Muscle layer of colon (tissue), 2 donors: ENCODE measurements at regions not wholly inside any gene's neighbourhood (a gene's known extent, or its start where the extent isn't known, plus 50 kb on each side); places are given as distances from the start of the nearest gene placed in this dataset.

Source experiments
- H3K27ac ChIP-seq: one replicate; pipeline ENCODE4 v1.7.0; 2013; ENCODE audit warnings: low read depth, mild to moderate bottlenecking, low read length, moderate library complexity
- H3K27me3 ChIP-seq, 2 donors: one replicate each; pipeline ENCODE4 v1.7.0; 2013; ENCODE audit warnings: low read length in 2 of 2, mild to moderate bottlenecking in 2 of 2; ENCODE audit not compliant: insufficient read depth in 2 of 2, control insufficient read depth in 1 of 2
- H3K36me3 ChIP-seq: one replicate; pipeline ENCODE4 v1.7.0; 2013; ENCODE audit warnings: mild to moderate bottlenecking, low read length; ENCODE audit not compliant: insufficient read depth
- H3K4me1 ChIP-seq: one replicate; pipeline ENCODE4 v1.7.0; 2013; ENCODE audit warnings: mild to moderate bottlenecking, low read length; ENCODE audit not compliant: insufficient read depth
- H3K4me3 ChIP-seq, 2 donors: one replicate each; pipeline ENCODE4 v1.7.0; 2013; ENCODE audit warnings: low read length in 2 of 2, low read depth in 1 of 2, mild to moderate bottlenecking in 1 of 2, moderate library complexity in 1 of 2
- H3K9ac ChIP-seq: one replicate; pipeline ENCODE4 v1.7.0; 2013; ENCODE audit warnings: low read length
- H3K9me3 ChIP-seq: one replicate; pipeline ENCODE4 v1.7.0; 2013; ENCODE audit warnings: mild to moderate bottlenecking, low read length
- donor health status: abdominal sarcoma.
- donor health status: Adenocarcinoma of cecum.

GRCh38 chr16:66315210-66315825 is 51.2 kb upstream of the CDH5 start:
- Histone ChIP-seq H3K27me3 (no peaks in the 10 kb centered on the region), H3K4me3 (no peak overlapping the region), H3K36me3 (no peaks in the 10 kb centered on the region), H3K27ac (no peak overlapping the region), H3K9ac (no peak overlapping the region), H3K4me1 (peaks cover 5% of the 10 kb centered on the region), H3K9me3 (no peaks in the 10 kb centered on the region)

- Histone ChIP-seq H3K36me3 (no peaks in the 10 kb centered on the region), H3K9me3 (no peaks in the 10 kb centered on the region), H3K27ac (no peak overlapping the region), H3K4me3 (no peak overlapping the region), H3K9ac (no peak overlapping the region), H3K27me3 (no peaks in the 10 kb centered on the region), H3K4me1 (peaks cover 5% of the 10 kb centered on the region)
Observed at GRCh38 chr16:66311306-66311705, 55.2 kb upstream of the CDH5 start.

- Histone ChIP-seq H3K27me3 (no peaks in the 10 kb centered on the region), H3K27ac (no peak overlapping the region), H3K9ac (no peak overlapping the region), H3K9me3 (no peaks in the 10 kb centered on the region), H3K4me1 (no peaks in the 10 kb centered on the region), H3K4me3 (no peak overlapping the region), H3K36me3 (no peaks in the 10 kb centered on the region)
Observed at GRCh38 chr16:66309215-66309807, 57.2 kb upstream of the CDH5 start.

GRCh38 chr16:66308096-66308495 is 58.4 kb upstream of the CDH5 start:
- Histone ChIP-seq H3K36me3 (no peaks in the 10 kb centered on the region), H3K4me3 (no peak overlapping the region), H3K27me3 (no peaks in the 10 kb centered on the region), H3K9me3 (no peaks in the 10 kb centered on the region), H3K9ac (no peak overlapping the region), H3K4me1 (no peaks in the 10 kb centered on the region), H3K27ac (no peak overlapping the region)

- Histone ChIP-seq H3K27ac (no peak overlapping the region), H3K27me3 (no peaks in the 10 kb centered on the region), H3K4me1 (no peaks in the 10 kb centered on the region), H3K9me3 (no peaks in the 10 kb centered on the region), H3K9ac (no peak overlapping the region), H3K4me3 (no peak overlapping the region), H3K36me3 (no peaks in the 10 kb centered on the region)
Observed at GRCh38 chr16:66306366-66307150, 59.9 kb upstream of the CDH5 start.

- H3K27ac ChIP-seq: no peak overlapping the region
- no peak overlapping the region for H3K9ac ChIP-seq
- H3K36me3 ChIP-seq: no peaks in the 10 kb centered on the region
- H3K27me3 ChIP-seq: no peaks in the 10 kb centered on the region
- no peaks in the 10 kb centered on the region for H3K4me1 ChIP-seq
- no peaks in the 10 kb centered on the region for H3K9me3 ChIP-seq
- H3K4me3 ChIP-seq: no peak overlapping the region
Observed at GRCh38 chr16:66304961-66305360, 61.5 kb upstream of the CDH5 start.

GRCh38 chr16:66304151-66304550 is 62.3 kb upstream of the CDH5 start:
- Histone ChIP-seq H3K27me3 (no peaks in the 10 kb centered on the region), H3K27ac (no peak overlapping the region), H3K4me3 (no peak overlapping the region), H3K36me3 (no peaks in the 10 kb centered on the region), H3K4me1 (no peaks in the 10 kb centered on the region), H3K9ac (no peak overlapping the region), H3K9me3 (no peaks in the 10 kb centered on the region)

GRCh38 chr16:66300501-66300900 is 66.0 kb upstream of the CDH5 start:
- no peaks in the 10 kb centered on the region for H3K27me3 ChIP-seq
- no peak overlapping the region for H3K4me3 ChIP-seq
- H3K9me3 ChIP-seq: no peaks in the 10 kb centered on the region
- no peak overlapping the region for H3K9ac ChIP-seq
- H3K27ac ChIP-seq: no peak overlapping the region
- H3K36me3 ChIP-seq: no peaks in the 10 kb centered on the region
- no peaks in the 10 kb centered on the region for H3K4me1 ChIP-seq

- no peak overlapping the region for H3K9ac ChIP-seq
- no peaks in the 10 kb centered on the region for H3K27me3 ChIP-seq
- no peak overlapping the region for H3K4me3 ChIP-seq
- no peak overlapping the region for H3K27ac ChIP-seq
- no peaks in the 10 kb centered on the region for H3K36me3 ChIP-seq
- no peaks in the 10 kb centered on the region for H3K4me1 ChIP-seq
- H3K9me3 ChIP-seq: no peaks in the 10 kb centered on the region
Observed at GRCh38 chr16:66300037-66300436, 66.5 kb upstream of the CDH5 start.

GRCh38 chr16:66299349-66299748 is 67.1 kb upstream of the CDH5 start:
- Histone ChIP-seq H3K4me3 (no peak overlapping the region), H3K4me1 (no peaks in the 10 kb centered on the region), H3K36me3 (no peaks in the 10 kb centered on the region), H3K9me3 (no peaks in the 10 kb centered on the region), H3K9ac (no peak overlapping the region), H3K27ac (no peak overlapping the region), H3K27me3 (no peaks in the 10 kb centered on the region)

GRCh38 chr16:66298571-66299120 is 67.8 kb upstream of the CDH5 start:
- H3K9ac ChIP-seq: no peak overlapping the region
- H3K4me3 ChIP-seq: no peak overlapping the region
- no peaks in the 10 kb centered on the region for H3K9me3 ChIP-seq
- no peak overlapping the region for H3K27ac ChIP-seq
- no peaks in the 10 kb centered on the region for H3K36me3 ChIP-seq
- H3K27me3 ChIP-seq: no peaks in the 10 kb centered on the region
- H3K4me1 ChIP-seq: no peaks in the 10 kb centered on the region
